ENCODE measurements at regions not wholly inside any gene's neighbourhood (a gene's known extent, or its start where the extent isn't known, plus 50 kb on each side); places are given as distances from the start of the nearest gene placed in this dataset.

DNA sequence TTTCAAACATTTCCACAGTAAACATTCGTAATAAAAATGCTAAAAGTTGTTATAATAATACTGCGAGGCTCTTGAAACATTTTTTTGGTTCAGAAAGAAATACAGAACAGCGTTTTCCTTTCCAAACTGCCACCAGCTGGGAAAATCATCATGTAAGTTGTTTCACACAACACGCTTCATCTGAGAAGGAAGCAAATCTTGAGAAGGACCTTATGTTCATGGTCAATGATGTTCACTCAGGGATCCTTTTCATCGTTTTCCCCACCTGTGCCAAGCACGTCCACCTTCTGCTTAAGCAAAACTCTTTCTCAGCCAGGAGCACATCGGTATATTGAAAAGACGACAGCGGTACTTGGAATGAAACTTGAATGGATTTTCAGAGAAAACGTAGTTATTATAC lies 274.5 kb upstream of the ELAC2 start:
- Histone ChIP-seq H4K20me1 (ENCODE audit: control insufficient read depth, extremely low read depth, insufficient read depth, low read length) (no peaks in the 10 kb centered on the region), H3K9ac (ENCODE audit: insufficient read depth, low read length) (no peak overlapping the region), H3K4me1 (ENCODE audit: control insufficient read depth, extremely low read depth, insufficient read depth, low read length) (no peaks in the 10 kb centered on the region), H3K36me3 (ENCODE audit: control insufficient read depth, insufficient read depth, low read length) (no peaks in the 10 kb centered on the region), H3K4me2 (ENCODE audit: extremely low read depth, insufficient read depth, low read length) (peak overlapping the region; percentile 0), H3K27me3 (ENCODE audit: control insufficient read depth, insufficient read depth, low read length) (no peaks in the 10 kb centered on the region), H3K9me3 (ENCODE audit: control insufficient read depth, insufficient read depth, low read depth, low read length) (no peaks in the 10 kb centered on the region), H3K4me3 (replicated peaks in 1 of 4; ENCODE audit: control extremely low read depth in 1 of 4, insufficient read depth in 1 of 4, low read depth in 3 of 4, low read length in 4 of 4) (peak overlapping the region in 1 of 4 experiments; percentile 19), H2AFZ (ENCODE audit: low read length) (no peak overlapping the region), H3K27ac (ENCODE audit: insufficient read depth, low read length) (no peak overlapping the region), H3K79me2 (ENCODE audit: control insufficient read depth, insufficient read depth, low read length) (no peaks in the 10 kb centered on the region)
- no peak for TF ChIP-seq EZH2 (IDR thresholded peaks at IDR 0.05; ENCODE audit: low read length, missing control alignments)
- TF ChIP-seq, protein P1, sequence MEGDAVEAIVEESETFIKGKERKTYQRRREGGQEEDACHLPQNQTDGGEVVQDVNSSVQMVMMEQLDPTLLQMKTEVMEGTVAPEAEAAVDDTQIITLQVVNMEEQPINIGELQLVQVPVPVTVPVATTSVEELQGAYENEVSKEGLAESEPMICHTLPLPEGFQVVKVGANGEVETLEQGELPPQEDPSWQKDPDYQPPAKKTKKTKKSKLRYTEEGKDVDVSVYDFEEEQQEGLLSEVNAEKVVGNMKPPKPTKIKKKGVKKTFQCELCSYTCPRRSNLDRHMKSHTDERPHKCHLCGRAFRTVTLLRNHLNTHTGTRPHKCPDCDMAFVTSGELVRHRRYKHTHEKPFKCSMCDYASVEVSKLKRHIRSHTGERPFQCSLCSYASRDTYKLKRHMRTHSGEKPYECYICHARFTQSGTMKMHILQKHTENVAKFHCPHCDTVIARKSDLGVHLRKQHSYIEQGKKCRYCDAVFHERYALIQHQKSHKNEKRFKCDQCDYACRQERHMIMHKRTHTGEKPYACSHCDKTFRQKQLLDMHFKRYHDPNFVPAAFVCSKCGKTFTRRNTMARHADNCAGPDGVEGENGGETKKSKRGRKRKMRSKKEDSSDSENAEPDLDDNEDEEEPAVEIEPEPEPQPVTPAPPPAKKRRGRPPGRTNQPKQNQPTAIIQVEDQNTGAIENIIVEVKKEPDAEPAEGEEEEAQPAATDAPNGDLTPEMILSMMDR (conservative IDR thresholded peaks at IDR 0.05 in 1 of 2, IDR thresholded peaks at IDR 0.05 in 1 of 2; ENCODE audit: low read depth in 1 of 2, low read length in 2 of 2): no peak
- DNase-seq (ENCODE audit: low read depth in 2 of 2): no peak

DNA sequence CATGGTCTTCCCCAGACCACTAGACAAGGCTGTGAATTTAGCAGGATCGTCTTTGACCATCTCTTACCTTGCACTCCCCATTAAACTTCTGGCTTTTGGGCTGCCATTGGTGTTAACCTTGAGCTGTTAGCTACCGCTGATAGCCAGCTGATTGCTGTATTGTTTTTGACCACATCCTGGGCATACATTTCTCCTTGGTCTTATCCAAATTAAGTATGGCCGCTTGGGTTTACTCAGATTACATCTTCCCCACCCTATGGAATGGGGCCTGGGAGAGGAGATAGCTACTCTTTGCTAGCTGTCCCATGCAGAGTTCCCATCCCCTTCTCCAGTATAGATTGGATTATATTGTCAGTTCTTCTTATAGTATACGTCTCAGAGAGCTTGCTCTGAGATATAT lies 270.4 kb upstream of the ELAC2 start:
- no peak overlapping the region for H3K27ac ChIP-seq (ENCODE audit: insufficient read depth, low read length)
- no peaks in the 10 kb centered on the region for H3K36me3 ChIP-seq (ENCODE audit: control insufficient read depth, insufficient read depth, low read length)
- H3K9me3 ChIP-seq (ENCODE audit: control insufficient read depth, insufficient read depth, low read depth, low read length): no peaks in the 10 kb centered on the region
- no peaks in the 10 kb centered on the region for H3K4me1 ChIP-seq (ENCODE audit: control insufficient read depth, extremely low read depth, insufficient read depth, low read length)
- no peaks in the 10 kb centered on the region for H4K20me1 ChIP-seq (ENCODE audit: control insufficient read depth, extremely low read depth, insufficient read depth, low read length)
- H3K27me3 ChIP-seq (ENCODE audit: control insufficient read depth, insufficient read depth, low read length): no peaks in the 10 kb centered on the region
- DNase-seq (ENCODE audit: low read depth in 2 of 2): no peak
- H3K4me2 ChIP-seq (ENCODE audit: extremely low read depth, insufficient read depth, low read length): no peak overlapping the region
- no peak overlapping the region for H3K4me3 ChIP-seq (replicated peaks in 1 of 4; ENCODE audit: control extremely low read depth in 1 of 4, insufficient read depth in 1 of 4, low read depth in 3 of 4, low read length in 4 of 4)
- no peaks in the 10 kb centered on the region for H3K79me2 ChIP-seq (ENCODE audit: control insufficient read depth, insufficient read depth, low read length)
- no peak overlapping the region for H3K9ac ChIP-seq (ENCODE audit: insufficient read depth, low read length)
- TF ChIP-seq, protein P1 (conservative IDR thresholded peaks at IDR 0.05 in 1 of 2, IDR thresholded peaks at IDR 0.05 in 1 of 2; ENCODE audit: low read depth in 1 of 2, low read length in 2 of 2): no peak
- no peak for TF ChIP-seq EZH2 (IDR thresholded peaks at IDR 0.05; ENCODE audit: low read length, missing control alignments)
- no peak overlapping the region for H2AFZ ChIP-seq (ENCODE audit: low read length)

DNA sequence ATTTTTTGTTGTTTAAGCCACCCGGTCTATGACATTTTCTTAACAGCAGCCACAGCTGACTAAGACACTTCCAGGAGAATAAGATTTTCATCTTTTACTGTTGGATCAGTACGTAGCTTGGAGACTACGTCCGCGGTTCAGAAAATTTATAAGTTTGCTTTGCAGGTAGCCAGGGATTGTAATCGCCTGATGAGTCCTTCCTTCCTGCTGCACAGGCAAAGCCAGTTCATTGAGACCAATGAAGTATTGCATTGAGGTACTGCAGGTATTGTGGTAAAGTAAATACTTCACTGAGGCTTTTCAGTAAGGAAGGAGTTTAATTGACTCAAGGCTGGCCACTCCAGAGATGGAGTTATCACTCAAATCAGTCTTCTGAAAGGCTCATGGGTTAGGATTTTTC lies 269.4 kb upstream of the ELAC2 start:
- Histone ChIP-seq H3K4me3 (replicated peaks in 1 of 4; ENCODE audit: control extremely low read depth in 1 of 4, insufficient read depth in 1 of 4, low read depth in 3 of 4, low read length in 4 of 4) (no peak overlapping the region), H3K27me3 (ENCODE audit: control insufficient read depth, insufficient read depth, low read length) (no peaks in the 10 kb centered on the region), H3K9ac (ENCODE audit: insufficient read depth, low read length) (no peak overlapping the region), H4K20me1 (ENCODE audit: control insufficient read depth, extremely low read depth, insufficient read depth, low read length) (no peaks in the 10 kb centered on the region), H3K4me1 (ENCODE audit: control insufficient read depth, extremely low read depth, insufficient read depth, low read length) (no peaks in the 10 kb centered on the region), H2AFZ (ENCODE audit: low read length) (no peak overlapping the region), H3K9me3 (ENCODE audit: control insufficient read depth, insufficient read depth, low read depth, low read length) (no peaks in the 10 kb centered on the region), H3K4me2 (ENCODE audit: extremely low read depth, insufficient read depth, low read length) (no peak overlapping the region), H3K36me3 (ENCODE audit: control insufficient read depth, insufficient read depth, low read length) (no peaks in the 10 kb centered on the region), H3K79me2 (ENCODE audit: control insufficient read depth, insufficient read depth, low read length) (no peaks in the 10 kb centered on the region), H3K27ac (ENCODE audit: insufficient read depth, low read length) (no peak overlapping the region)
- TF ChIP-seq EZH2 (IDR thresholded peaks at IDR 0.05; ENCODE audit: low read length, missing control alignments): no peak
- TF ChIP-seq, protein P1 (conservative IDR thresholded peaks at IDR 0.05 in 1 of 2, IDR thresholded peaks at IDR 0.05 in 1 of 2; ENCODE audit: low read depth in 1 of 2, low read length in 2 of 2): no peak
- DNase-seq (ENCODE audit: low read depth in 2 of 2): no peak

Data from fibroblast of lung (primary cell).